NCI-H1417 (cell line): ENCODE measurements at regions not wholly inside any gene's neighbourhood (a gene's known extent, or its start where the extent isn't known, plus 50 kb on each side); places are given as distances from the start of the nearest gene placed in this dataset.
A peak's percentile ranks its signal among the peaks of the same experiment; 100 is the strongest.
"Not testable (repeated sequence)": the region's sequence is repeated elsewhere in the genome, so short reads cannot be mapped to it uniquely, and the experiment has no call there.

ENCODE experiments used
- DNase-seq, 3 experiments: peaks; one replicate each; lab custom pipeline; 2025; lab: John Stamatoyannopoulos, UW

DNA sequence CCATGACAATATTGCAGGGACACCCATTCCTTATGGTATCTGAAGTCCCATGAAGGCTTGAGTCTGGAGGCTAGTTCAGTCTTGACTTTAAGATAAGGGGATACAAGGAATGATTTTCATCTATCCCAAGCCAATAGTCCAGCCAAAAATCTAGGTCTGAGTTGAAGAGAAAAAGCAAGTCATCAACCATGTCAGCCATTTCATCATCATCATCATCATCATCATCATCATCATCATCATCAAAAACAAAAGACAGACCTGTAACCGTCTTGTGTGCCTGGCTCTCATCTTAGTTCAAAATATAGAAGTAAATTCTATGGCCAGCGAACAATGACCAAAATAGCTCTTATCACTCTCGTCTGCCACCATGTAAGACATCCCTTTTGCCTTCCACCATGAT is 59.5 kb upstream of the FAM90A26 start:
- not testable (repeated sequence) for DNase-seq

DNA sequence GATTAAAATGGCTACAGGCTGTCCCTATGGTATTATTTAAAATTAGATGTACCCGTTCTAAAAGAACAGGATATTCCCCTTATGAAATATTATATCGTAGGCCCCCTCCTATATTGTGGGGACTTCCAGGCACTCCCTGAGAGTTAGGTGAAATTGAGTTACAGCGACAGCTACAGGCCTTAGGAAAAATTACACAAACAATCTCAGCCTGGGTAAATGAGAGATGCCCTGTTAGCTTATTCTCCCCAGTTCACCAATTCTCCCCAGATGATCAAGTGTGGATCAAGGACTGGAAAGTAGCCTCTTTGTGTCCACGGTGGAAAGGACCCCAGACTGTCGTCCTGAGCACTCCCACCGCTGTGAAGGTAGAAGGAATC is 67.1 kb upstream of the FAM90A26 start:
- not testable (repeated sequence) for DNase-seq

GRCh38 chr4:9102471-9103147 is 67.6 kb upstream of the FAM90A26 start:
- DNase-seq: peak in 1 of 3 experiments; percentile 0

GRCh38 chr4:9096330-9096729 is 73.9 kb upstream of the FAM90A26 start:
- not testable (repeated sequence) for DNase-seq

DNA sequence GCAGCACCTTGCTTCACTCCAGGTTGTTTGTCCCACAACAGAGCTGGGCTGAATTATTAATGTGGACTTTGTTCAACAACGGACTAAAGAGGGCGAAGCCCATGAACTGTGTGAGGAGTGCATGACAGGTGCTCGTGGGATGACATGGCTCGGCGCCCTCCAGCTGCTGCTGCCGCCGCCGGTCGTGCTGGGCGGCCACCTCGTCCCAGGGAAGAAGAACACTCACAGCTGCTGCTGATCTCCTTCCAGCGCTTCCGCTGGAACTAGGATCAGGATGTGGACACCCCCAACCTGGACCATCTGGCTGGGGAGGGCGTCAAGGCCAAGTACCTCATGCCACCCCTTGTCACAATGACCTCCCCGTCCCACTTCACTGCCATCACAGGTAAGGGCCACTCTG is 91.4 kb upstream of the FAM90A26 start:
- DNase-seq: not testable (repeated sequence)

DNA sequence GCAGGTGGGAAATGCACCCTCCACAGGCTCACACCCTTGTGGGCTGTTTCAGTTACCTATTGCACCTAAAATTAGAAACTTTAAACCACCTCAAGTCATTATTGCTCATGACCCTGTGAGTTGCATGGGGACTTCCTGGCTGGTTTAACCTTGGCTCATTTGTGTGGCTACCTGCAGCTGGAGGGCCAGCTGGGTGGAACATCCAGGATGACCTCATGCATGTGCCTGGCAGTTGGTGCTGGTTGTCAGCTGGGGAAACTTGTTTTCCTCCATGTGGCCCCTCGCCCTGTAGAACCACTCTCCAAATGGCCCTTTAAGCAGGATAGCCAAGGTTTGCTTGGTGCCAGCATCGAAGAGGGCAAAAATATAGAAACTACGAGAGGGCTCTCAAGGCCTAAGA is 93.2 kb upstream of the FAM90A26 start:
- not testable (repeated sequence) for DNase-seq

DNA sequence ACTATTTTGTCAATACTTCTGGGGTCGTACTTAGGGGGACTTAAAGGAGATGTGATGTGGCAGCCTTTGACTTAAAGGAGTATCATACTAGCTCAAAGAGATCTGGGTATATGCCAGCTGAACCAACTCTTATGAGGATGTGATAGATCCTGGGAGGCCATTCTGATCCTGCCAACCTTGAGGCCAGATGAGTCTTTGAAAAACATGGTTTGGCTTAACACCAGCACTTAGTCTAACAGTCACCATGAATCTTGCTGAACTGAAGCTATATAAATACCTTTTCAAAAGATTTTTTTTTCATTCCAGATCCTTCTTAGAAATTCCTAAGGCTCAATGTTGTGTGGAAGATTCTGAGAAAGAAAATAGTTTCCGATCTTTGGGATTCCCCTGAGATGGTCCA is 93.7 kb upstream of the FAM90A26 start:
- not testable (repeated sequence) for DNase-seq

DNA sequence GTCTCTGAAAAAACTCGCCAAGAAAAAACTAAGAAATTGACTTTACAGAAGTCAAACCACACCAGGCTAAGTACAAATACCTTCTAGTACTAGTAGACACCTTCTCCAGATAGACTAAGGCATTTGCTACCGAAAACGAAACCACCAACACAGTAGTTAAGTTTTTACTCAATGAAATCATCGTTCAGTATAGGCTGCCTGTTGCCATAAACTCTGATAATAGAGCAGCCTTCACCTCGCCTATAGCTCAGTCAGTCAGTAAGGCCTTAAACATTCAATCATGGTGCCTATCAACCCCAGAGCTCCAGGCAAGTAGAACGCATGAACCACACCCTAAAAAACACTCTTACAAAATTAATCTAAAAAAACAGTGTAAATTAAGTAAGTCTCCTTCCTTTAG is 96.8 kb upstream of the FAM90A26 start:
- not testable (repeated sequence) for DNase-seq

- not testable (repeated sequence) for DNase-seq
Measured at GRCh38 chr4:9072521-9073220, 97.5 kb upstream of the FAM90A26 start.

GRCh38 chr4:9067923-9068322 is 102.3 kb upstream of the FAM90A26 start:
- not testable (repeated sequence) for DNase-seq

DNA sequence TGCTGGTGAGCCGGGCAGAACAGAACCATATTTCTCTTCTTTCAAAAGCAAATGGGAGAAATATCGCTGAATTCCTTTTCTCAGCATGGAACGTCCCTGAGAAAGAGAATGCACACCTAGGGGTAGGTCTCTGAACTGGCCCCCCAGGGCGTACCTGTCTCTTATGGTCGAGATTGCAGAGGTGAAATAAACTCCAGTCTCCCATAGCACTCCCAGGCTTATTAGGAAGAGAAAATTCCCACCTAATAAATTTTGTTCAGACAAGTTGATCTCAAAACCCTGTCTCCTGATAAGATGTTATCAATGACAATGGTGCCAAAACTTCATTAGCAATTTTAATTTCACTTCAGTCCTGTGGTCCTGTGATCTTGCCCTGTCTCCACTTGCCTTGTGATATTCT is 106.6 kb upstream of the FAM90A26 start:
- not testable (repeated sequence) for DNase-seq

- not testable (repeated sequence) for DNase-seq
Measured at GRCh38 chr4:9024866-9025265, 145.3 kb upstream of the FAM90A26 start.

DNA sequence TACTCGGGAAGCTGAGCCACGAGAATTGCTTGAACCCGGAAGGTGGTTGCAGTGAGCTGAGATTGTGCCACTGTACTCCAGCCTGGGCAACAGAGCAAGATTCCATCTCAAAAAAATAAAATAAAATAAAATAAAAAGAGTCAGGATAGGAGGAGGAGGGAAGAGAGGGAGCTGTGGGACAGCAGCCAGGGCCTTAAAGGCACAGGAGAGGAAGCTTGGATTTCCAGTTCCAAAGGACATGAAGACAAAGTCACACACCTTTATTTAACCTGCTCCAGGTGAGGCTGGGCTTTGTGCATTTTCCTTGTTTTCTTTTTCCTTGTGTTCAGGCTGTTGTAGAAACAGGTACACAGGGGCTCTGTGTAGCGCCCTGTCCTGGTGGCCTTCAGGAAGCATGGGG is 138.2 kb upstream of the HMX1 start:
- DNase-seq: not testable (repeated sequence)

DNA sequence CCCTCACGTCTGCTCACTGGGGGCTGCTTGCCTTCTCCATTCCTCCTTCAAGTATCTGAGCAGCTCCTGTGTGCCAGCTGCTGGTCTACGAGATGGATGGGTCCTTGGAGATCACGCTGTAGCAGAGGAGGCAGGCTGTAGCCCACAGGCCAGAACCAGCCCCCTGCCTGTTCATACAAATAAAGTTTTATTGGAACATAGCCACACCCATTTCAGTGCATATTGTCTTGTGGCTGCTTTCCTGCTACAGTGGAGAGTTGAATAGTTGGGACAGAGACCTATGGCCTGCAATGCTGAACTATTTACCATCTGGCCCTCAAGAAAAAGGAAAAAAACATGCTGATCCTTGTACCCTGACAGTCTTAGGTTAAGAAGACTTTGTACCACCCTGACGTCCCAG is 136.8 kb upstream of the HMX1 start:
- not testable (repeated sequence) for DNase-seq

DNA sequence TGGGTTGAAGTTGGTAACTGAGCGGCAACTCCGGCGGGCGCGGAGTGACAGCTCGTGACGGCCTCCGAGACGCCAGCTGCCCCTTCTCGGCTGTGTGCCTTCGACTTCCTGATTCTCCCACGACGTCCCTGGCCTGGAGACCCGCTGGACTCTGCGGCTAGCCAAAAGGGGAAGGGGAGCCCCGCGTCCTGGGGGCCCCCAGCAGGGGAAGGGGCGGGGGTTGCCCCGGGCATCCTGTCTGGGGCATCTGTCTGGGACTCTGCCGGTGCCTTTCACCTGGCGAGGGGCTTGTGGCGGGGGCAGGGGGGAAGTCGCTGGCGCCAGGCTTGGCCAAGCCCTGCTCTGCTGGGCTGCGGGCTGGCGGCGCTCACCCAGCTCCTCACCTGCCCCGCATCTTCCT is 129.5 kb upstream of the HMX1 start:
- DNase-seq: not testable (repeated sequence)

- peak; percentile 2 to 25 (median 3) for DNase-seq
Measured at GRCh38 chr4:9000505-9001001, 128.9 kb upstream of the HMX1 start.

DNA sequence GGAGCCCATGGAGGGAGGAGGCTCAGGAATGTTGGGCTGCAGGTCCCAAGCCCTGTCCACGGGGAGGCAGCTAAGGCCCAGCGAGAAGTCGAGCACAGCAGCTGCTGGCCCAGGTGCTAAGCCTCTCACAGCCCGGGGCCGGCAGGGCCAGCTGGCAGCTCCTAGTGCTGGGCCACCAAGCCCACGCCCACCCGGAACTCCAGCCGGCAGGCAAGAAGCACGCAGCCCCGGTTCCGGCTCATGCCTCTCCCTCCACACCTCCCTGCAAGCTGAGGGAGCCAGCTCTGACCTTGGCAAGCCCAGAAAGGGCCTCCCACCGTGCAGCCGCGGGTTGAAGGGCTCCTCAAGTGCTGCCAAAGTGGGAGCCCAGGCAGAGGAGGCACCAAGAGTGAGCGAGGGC is 121.3 kb upstream of the HMX1 start:
- DNase-seq: not testable (repeated sequence)

DNA sequence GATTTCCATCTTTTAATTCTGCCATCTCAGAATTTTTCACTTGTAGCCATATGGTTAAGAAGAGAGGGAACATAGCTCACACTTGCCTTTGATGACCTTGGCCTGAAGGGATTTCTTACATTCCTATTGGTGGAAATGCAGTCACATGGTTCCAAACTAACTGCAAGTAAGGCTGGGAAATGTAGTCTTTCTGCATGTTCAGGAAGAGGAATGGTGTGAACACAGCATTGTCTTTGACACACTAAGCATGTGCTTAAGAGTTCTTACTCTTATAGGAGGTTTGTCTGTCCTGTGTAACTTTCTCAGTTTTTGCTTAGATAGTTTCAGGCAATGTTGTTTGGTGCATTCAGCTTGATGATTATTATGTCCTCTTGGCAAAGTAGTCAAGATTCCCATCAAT is 119.8 kb upstream of the HMX1 start:
- not testable (repeated sequence) for DNase-seq

- DNase-seq: not testable (repeated sequence)
Measured at GRCh38 chr4:8990341-8990740, 118.7 kb upstream of the HMX1 start.

GRCh38 chr4:8985786-8986185 is 114.1 kb upstream of the HMX1 start:
- DNase-seq: not testable (repeated sequence)

- not testable (repeated sequence) for DNase-seq
Measured at GRCh38 chr4:8984641-8985040, 113.0 kb upstream of the HMX1 start.

- DNase-seq: not testable (repeated sequence)
Measured at GRCh38 chr4:8983921-8984320, 112.3 kb upstream of the HMX1 start.

- not testable (repeated sequence) for DNase-seq
Measured at GRCh38 chr4:8976466-8977128, 105.0 kb upstream of the HMX1 start.
